ENCODE measurements at regions not wholly inside any gene's neighbourhood (a gene's known extent, or its start where the extent isn't known, plus 50 kb on each side); places are given as distances from the start of the nearest gene placed in this dataset.
"Not testable (repeated sequence)": the region's sequence is repeated elsewhere in the genome, so short reads cannot be mapped to it uniquely, and the experiment has no call there.

- in situ Hi-C loops (cut with HindIII; ENCODE audit: low pct_unique_long_range_greater_than_20kb, low sequenced_read_pairs) = no loop called here
- no peak for DNase-seq (ENCODE audit: low read depth, low spot score)
Measured at GRCh38 chr12:124115976-124116690, 143.1 kb downstream of the ZNF664 start.

GRCh38 chr12:124120739-124121138 lies 147.7 kb downstream of the ZNF664 start:
- no peak for DNase-seq (ENCODE audit: low read depth, low spot score)
- in situ Hi-C loops (cut with HindIII; ENCODE audit: low pct_unique_long_range_greater_than_20kb, low sequenced_read_pairs) = no loop called here

- no peak for DNase-seq (ENCODE audit: low read depth, low spot score)
- in situ Hi-C loops (cut with HindIII; ENCODE audit: low pct_unique_long_range_greater_than_20kb, low sequenced_read_pairs) = no loop called here
Measured at GRCh38 chr12:124122722-124123121, 149.7 kb downstream of the ZNF664 start.

- in situ Hi-C loops (cut with HindIII; ENCODE audit: low pct_unique_long_range_greater_than_20kb, low sequenced_read_pairs) = no loop called here
- no peak for DNase-seq (ENCODE audit: low read depth, low spot score)
Measured at GRCh38 chr12:124123296-124124000, 150.4 kb downstream of the ZNF664 start.

GRCh38 chr12:124125203-124125871 lies 152.3 kb downstream of the ZNF664 start:
- in situ Hi-C loops (cut with HindIII; ENCODE audit: low pct_unique_long_range_greater_than_20kb, low sequenced_read_pairs) = no loop called here
- DNase-seq (ENCODE audit: low read depth, low spot score) = no peak

GRCh38 chr12:124126950-124127655 lies 154.1 kb downstream of the ZNF664 start:
- in situ Hi-C loops (cut with HindIII; ENCODE audit: low pct_unique_long_range_greater_than_20kb, low sequenced_read_pairs) = no loop called here
- no peak for DNase-seq (ENCODE audit: low read depth, low spot score)

GRCh38 chr12:124129132-124129531 lies 156.1 kb downstream of the ZNF664 start:
- DNase-seq (ENCODE audit: low read depth, low spot score) = no peak
- in situ Hi-C loops (cut with HindIII; ENCODE audit: low pct_unique_long_range_greater_than_20kb, low sequenced_read_pairs) = no loop called here

- in situ Hi-C loops (cut with HindIII; ENCODE audit: low pct_unique_long_range_greater_than_20kb, low sequenced_read_pairs) = no loop called here
- no peak for DNase-seq (ENCODE audit: low read depth, low spot score)
Measured at GRCh38 chr12:124130691-124131591, 157.9 kb downstream of the ZNF664 start.

GRCh38 chr12:124131659-124132058 lies 158.6 kb downstream of the ZNF664 start:
- in situ Hi-C loops (cut with HindIII; ENCODE audit: low pct_unique_long_range_greater_than_20kb, low sequenced_read_pairs) = no loop called here
- DNase-seq (ENCODE audit: low read depth, low spot score) = no peak

GRCh38 chr12:124132530-124132929 lies 159.5 kb downstream of the ZNF664 start:
- no peak for DNase-seq (ENCODE audit: low read depth, low spot score)
- in situ Hi-C loops (cut with HindIII; ENCODE audit: low pct_unique_long_range_greater_than_20kb, low sequenced_read_pairs) = no loop called here

GRCh38 chr12:124136796-124137195 lies 158.1 kb upstream of the RFLNA start:
- DNase-seq (ENCODE audit: low read depth, low spot score) = no peak
- in situ Hi-C loops (cut with HindIII; ENCODE audit: low pct_unique_long_range_greater_than_20kb, low sequenced_read_pairs) = no loop called here

- in situ Hi-C loops (cut with HindIII; ENCODE audit: low pct_unique_long_range_greater_than_20kb, low sequenced_read_pairs) = no loop called here
- DNase-seq (ENCODE audit: low read depth, low spot score) = no peak
Measured at GRCh38 chr12:124140944-124141486, 153.9 kb upstream of the RFLNA start.

- DNase-seq (ENCODE audit: low read depth, low spot score); in situ Hi-C loops (cut with HindIII; ENCODE audit: low pct_unique_long_range_greater_than_20kb, low sequenced_read_pairs): not testable (repeated sequence)
Measured at GRCh38 chr12:124141611-124142010, 153.3 kb upstream of the RFLNA start.

GRCh38 chr12:124142395-124143035 lies 152.4 kb upstream of the RFLNA start:
- DNase-seq (ENCODE audit: low read depth, low spot score) = no peak

GRCh38 chr12:124143726-124144125 lies 151.2 kb upstream of the RFLNA start:
- in situ Hi-C loops (cut with HindIII; ENCODE audit: low pct_unique_long_range_greater_than_20kb, low sequenced_read_pairs) = no loop called here

More at GRCh38 chr12:124142395-124143035, 152.4 kb upstream of the RFLNA start:
- in situ Hi-C loops (cut with HindIII; ENCODE audit: low pct_unique_long_range_greater_than_20kb, low sequenced_read_pairs) = no loop called here

GRCh38 chr12:124144531-124145194 lies 150.2 kb upstream of the RFLNA start:
- DNase-seq (ENCODE audit: low read depth, low spot score) = no peak
- in situ Hi-C loops (cut with HindIII; ENCODE audit: low pct_unique_long_range_greater_than_20kb, low sequenced_read_pairs) = no loop called here

More at GRCh38 chr12:124143726-124144125, 151.2 kb upstream of the RFLNA start:
- no peak for DNase-seq (ENCODE audit: low read depth, low spot score)
